ENCODE measurements at regions not wholly inside any gene's neighbourhood (a gene's known extent, or its start where the extent isn't known, plus 50 kb on each side); places are given as distances from the start of the nearest gene placed in this dataset.

DNA sequence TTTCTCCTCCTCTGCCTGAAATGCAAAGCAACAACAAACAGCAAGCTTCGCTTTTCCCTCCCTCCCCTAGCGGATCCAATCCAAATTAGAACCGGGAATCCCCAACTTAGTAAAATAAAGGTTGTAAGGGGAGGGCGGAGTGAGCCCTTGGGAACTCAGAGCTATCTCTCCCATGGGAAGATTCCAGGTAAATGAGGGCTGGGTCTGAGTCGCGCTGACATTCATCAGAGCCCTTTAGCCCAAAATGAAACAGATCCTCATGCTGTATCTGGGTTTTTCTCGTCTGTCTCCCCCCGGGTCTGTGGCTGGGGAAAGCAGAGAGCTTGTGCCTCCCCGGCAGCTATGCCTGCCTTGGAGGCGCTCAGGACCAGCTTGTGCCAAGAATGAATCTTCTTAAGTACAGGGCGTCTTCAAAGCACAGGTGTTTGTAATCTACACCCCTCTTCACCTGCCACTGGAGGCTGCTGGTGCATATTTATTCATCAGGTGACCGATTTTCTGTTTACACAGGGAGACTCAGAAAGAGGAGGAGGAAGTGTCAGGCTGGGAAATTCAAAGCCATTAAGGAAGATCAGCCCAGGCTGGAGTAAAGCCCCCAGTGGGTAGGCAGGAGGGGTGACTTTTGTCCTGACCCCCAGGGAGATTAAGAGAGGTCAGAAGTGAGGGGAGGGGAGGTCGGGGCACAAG, 55.0 kb upstream of the GSE1 start:
- no peak for TF ChIP-seq PAX5 (IDR thresholded peaks at IDR 0.05; ENCODE audit: insufficient read depth, low read length, severe bottlenecking)
- TF ChIP-seq POLR2A (IDR thresholded peaks at IDR 0.05; ENCODE audit: low read depth, low read length), result no peak
- no peak for TF ChIP-seq POLR2AphosphoS5 (IDR thresholded peaks at IDR 0.05; ENCODE audit: low read depth, low read length)
- no peak for TF ChIP-seq TAF1 (IDR thresholded peaks at IDR 0.05; ENCODE audit: low read depth, low read length)
- no peak for TF ChIP-seq SPI1 (IDR thresholded peaks at IDR 0.05; ENCODE audit: low read depth, low read length)
- TF ChIP-seq POU2F2 (IDR thresholded peaks at IDR 0.05; ENCODE audit: low read depth, low read length), result no peak

Data from GM12891 (cell line).